ENCODE measurements at regions not wholly inside any gene's neighbourhood (a gene's known extent, or its start where the extent isn't known, plus 50 kb on each side); places are given as distances from the start of the nearest gene placed in this dataset.

- TF ChIP-seq, protein P1, sequence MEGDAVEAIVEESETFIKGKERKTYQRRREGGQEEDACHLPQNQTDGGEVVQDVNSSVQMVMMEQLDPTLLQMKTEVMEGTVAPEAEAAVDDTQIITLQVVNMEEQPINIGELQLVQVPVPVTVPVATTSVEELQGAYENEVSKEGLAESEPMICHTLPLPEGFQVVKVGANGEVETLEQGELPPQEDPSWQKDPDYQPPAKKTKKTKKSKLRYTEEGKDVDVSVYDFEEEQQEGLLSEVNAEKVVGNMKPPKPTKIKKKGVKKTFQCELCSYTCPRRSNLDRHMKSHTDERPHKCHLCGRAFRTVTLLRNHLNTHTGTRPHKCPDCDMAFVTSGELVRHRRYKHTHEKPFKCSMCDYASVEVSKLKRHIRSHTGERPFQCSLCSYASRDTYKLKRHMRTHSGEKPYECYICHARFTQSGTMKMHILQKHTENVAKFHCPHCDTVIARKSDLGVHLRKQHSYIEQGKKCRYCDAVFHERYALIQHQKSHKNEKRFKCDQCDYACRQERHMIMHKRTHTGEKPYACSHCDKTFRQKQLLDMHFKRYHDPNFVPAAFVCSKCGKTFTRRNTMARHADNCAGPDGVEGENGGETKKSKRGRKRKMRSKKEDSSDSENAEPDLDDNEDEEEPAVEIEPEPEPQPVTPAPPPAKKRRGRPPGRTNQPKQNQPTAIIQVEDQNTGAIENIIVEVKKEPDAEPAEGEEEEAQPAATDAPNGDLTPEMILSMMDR (IDR thresholded peaks at IDR 0.05; ENCODE audit: low read depth, low read length) = no peak
- TF ChIP-seq EZH2phosphoT487 (IDR thresholded peaks at IDR 0.05; ENCODE audit: low read depth) = no peak
Measured at GRCh38 chr10:120755771-120756170, 95.4 kb upstream of the WDR11 start.
